Transverse colon (tissue), 4 donors: ENCODE measurements at regions not wholly inside any gene's neighbourhood (a gene's known extent, or its start where the extent isn't known, plus 50 kb on each side); places are given as distances from the start of the nearest gene placed in this dataset.

ENCODE experiments used
- DNase-seq: peaks from one replicate; pipeline ENCODE4 v3.0.0-alpha.2; 2019
- H3K27ac ChIP-seq, 4 donors: fragments of 200-600 bp; sonication (generic); 2 replicates each; pipeline ENCODE4 v1.5.1; 2016 to 2018; ENCODE audit warnings: inconsistent platforms in 4 of 4
- H3K27me3 ChIP-seq: fragments of 200-600 bp; sonication (generic); 2 replicates; pipeline ENCODE4 v1.5.1; 2017; ENCODE audit warnings: inconsistent platforms
- H3K36me3 ChIP-seq, 4 donors: fragments of 200-600 bp; sonication (generic); 2 replicates each; pipeline ENCODE4 v1.5.1; 2017 to 2019; ENCODE audit warnings: inconsistent platforms in 4 of 4
- H3K4me1 ChIP-seq, 4 donors: fragments of 200-600 bp; sonication (generic); 2 replicates each; pipeline ENCODE4 v1.5.1; 2017 to 2020; ENCODE audit warnings: inconsistent platforms in 4 of 4
- H3K4me3 ChIP-seq, 4 donors: fragments of 200-600 bp; sonication (generic); 1 replicate in 1 of 4; 2 replicates in 3 of 4; pipeline versions ENCODE4 v1.5.1 to v1.6.1; 2017 to 2019; ENCODE audit warnings: inconsistent platforms in 4 of 4
- H3K9me3 ChIP-seq, 2 donors: fragments of 200-600 bp; sonication (generic); 2 replicates each; pipeline ENCODE4 v1.5.1; 2017 to 2019; ENCODE audit warnings: inconsistent platforms in 2 of 2
- EP300 ChIP-seq: sonication (generic); formaldehyde crosslinking; IDR thresholded peaks from one replicate; pipeline ENCODE4 v1.6.1; 2017; ENCODE audit warnings: antibody characterized with exemption, low read depth
- POLR2A ChIP-seq: fragments of 450-650 bp; IDR thresholded peaks from one replicate; pipeline ENCODE4 v1.6.1; 2016; ENCODE audit warnings: antibody characterized with exemption, mild to moderate bottlenecking, moderate library complexity
- POLR2AphosphoS5 ChIP-seq, 3 donors: sonication (generic); formaldehyde crosslinking; IDR thresholded peaks; one replicate each; pipeline ENCODE4 v1.6.1; 2016; ENCODE audit warnings: antibody characterized with exemption in 3 of 3
- WGBS, 2 donors: methylation state at CpG; one replicate each; pipeline ENCODE4 v1.1.5; 2018; ENCODE audit warnings: low coverage in 1 of 2; 5-methylcytosine and 5-hydroxymethylcytosine counted together
- in situ Hi-C, 4 donors: fragments of 200-750 bp; cut with MboI; loops; one replicate each; pipeline versions ENCODE4 v1.15.0 to v1.15.1; 2017; ENCODE audit warnings: low sequenced_read_pairs in 3 of 4, low pct_ligation_motif_present in 1 of 4, low pct_unique_long_range_greater_than_20kb in 1 of 4
- intact Hi-C: fragments of 100-400 bp; cut with DNase I; formaldehyde crosslinking; loops from one replicate; pipeline ENCODE4 v1.15.1; 2023; ENCODE audit warnings: low total_unique reads
- TF ChIP-seq, protein P1 (sequence below), 5 experiments: fragments of 200-600 bp in 3 of 5; fragments of 450-650 bp in 2 of 5; sonication (generic) in 3 of 5; IDR thresholded peaks; 1 replicate in 2 of 5; 2 replicates in 3 of 5; pipeline ENCODE4 v1.5.1; 2016 to 2017; ENCODE audit warnings: antibody characterized with exemption in 5 of 5, inconsistent platforms in 3 of 5, mild to moderate bottlenecking in 2 of 5, moderate library complexity in 1 of 5

DNA sequence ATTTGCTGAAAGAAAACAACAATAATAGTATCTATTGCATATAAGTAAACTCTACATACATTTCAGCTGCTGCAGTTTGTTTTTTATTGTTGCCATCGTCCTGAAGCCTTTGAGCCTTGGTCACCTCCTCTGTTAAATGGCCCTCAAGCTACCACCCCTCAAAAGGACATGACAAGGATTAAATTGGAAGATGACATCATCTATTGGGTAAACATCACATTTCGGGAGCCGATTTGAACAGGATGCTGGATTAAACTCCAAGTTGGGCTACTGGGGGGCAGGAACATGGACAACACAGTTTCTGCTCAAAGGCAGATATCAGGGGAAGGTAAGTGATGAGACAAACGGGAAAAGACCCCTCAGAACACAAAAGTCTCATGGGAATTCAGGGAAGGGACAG is 92.3 kb upstream of the ATP2B2 start:
- TF ChIP-seq, protein P1, sequence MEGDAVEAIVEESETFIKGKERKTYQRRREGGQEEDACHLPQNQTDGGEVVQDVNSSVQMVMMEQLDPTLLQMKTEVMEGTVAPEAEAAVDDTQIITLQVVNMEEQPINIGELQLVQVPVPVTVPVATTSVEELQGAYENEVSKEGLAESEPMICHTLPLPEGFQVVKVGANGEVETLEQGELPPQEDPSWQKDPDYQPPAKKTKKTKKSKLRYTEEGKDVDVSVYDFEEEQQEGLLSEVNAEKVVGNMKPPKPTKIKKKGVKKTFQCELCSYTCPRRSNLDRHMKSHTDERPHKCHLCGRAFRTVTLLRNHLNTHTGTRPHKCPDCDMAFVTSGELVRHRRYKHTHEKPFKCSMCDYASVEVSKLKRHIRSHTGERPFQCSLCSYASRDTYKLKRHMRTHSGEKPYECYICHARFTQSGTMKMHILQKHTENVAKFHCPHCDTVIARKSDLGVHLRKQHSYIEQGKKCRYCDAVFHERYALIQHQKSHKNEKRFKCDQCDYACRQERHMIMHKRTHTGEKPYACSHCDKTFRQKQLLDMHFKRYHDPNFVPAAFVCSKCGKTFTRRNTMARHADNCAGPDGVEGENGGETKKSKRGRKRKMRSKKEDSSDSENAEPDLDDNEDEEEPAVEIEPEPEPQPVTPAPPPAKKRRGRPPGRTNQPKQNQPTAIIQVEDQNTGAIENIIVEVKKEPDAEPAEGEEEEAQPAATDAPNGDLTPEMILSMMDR (IDR thresholded peaks at IDR 0.05) = no peak
- no peak for TF ChIP-seq POLR2A
- TF ChIP-seq EP300 = no peak
- no peak for TF ChIP-seq POLR2AphosphoS5 (IDR thresholded peaks at IDR 0.05)
- Histone ChIP-seq H3K27me3 (no peaks in the 10 kb centered on the region), H3K36me3 (no peaks in the 10 kb centered on the region), H3K9me3 (no peaks in the 10 kb centered on the region), H3K4me3 (no peak overlapping the region), H3K27ac (no peak overlapping the region), H3K4me1 (no peaks in the 10 kb centered on the region)
- in situ Hi-C loops (no loop called here), intact Hi-C loops (no loop called here)
- 51 to 56% methylated on average over 4 of the region's 4 CpGs for WGBS, 2 donors
- no peak for DNase-seq

DNA sequence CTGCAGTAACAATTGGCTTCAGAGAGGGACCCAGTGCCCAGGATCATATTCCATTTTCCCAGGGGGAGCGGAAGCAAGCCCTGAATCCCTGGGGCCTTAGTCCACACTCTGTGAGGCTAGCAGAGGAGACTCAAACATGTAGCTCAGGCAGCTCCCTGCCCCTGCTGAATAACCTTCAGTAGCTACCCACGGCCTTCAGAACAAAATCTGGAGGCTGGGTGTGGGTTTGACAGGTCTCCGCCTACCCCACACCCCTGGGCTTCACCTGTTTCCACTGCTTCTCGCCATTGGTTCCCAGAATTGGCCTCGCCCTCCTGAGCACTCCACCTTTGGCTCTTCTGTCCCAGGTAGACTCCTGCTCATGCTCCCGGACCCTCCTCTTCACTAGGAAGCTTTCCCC is 93.6 kb upstream of the ATP2B2 start:
- no peak for DNase-seq
- H3K27me3 ChIP-seq = no peaks in the 10 kb centered on the region
- in situ Hi-C loops (no loop called here), intact Hi-C loops (no loop called here)
- WGBS, 2 donors = 20 to 58% methylated on average over 2 to 6 of the region's 6 CpGs
- H3K4me1 ChIP-seq = no peaks in the 10 kb centered on the region
- no peak overlapping the region for H3K27ac ChIP-seq
- no peaks in the 10 kb centered on the region for H3K36me3 ChIP-seq
- H3K9me3 ChIP-seq = no peaks in the 10 kb centered on the region
- TF ChIP-seq, protein P1 (IDR thresholded peaks at IDR 0.05) = no peak
- TF ChIP-seq POLR2A = no peak
- TF ChIP-seq EP300 = no peak
- no peak for TF ChIP-seq POLR2AphosphoS5 (IDR thresholded peaks at IDR 0.05)
- H3K4me3 ChIP-seq = no peak overlapping the region

DNA sequence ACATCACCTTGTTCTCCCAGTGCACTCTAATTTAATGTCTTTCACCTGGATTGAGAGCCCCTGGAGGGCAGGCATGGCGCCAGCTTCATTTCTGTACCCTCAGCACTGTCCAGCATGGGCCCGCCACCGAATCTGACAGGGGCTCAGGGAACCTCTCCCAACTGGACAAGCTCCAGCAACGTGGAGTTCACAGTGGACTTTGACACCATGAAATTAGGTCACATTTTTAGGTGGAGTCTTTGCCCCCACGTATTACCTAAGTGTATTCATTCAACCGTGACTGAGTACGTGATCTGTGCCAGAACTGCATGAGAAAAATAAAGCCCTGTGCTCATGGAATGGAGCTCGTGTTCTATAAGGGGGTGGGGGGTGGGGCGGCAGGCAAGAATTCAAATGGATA is 94.1 kb upstream of the ATP2B2 start:
- intact Hi-C loops = no loop called here
- TF ChIP-seq EP300 (no peak), POLR2A (no peak), POLR2AphosphoS5 (IDR thresholded peaks at IDR 0.05) (no peak)
- TF ChIP-seq, protein P1 (IDR thresholded peaks at IDR 0.05) = no peak
- in situ Hi-C loops = no loop called here

DNA sequence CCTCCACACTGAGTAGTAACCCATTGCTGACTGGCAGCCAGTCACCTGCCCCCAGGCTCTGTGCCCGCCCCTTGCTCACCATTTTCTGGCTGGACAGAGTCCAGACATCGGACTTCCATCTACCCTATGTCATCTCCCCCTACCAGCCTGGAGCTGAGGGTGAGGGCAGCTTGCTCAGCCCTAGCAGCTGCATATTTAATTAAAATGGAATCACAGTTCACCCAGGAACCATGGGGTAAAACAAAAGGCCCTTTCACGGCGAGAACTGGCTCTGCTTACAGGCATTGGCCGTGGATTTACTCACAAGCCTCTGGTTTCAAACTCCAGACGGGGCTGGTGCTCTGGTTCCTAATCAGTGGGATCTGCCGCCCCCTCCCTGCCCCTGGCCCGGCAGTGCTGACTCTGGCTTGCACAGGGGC is 94.9 kb upstream of the ATP2B2 start:
- H3K27me3 ChIP-seq = no peaks in the 10 kb centered on the region
- TF ChIP-seq, protein P1 (IDR thresholded peaks at IDR 0.05) = no peak
- TF ChIP-seq POLR2AphosphoS5 (IDR thresholded peaks at IDR 0.05) (no peak), EP300 (no peak), POLR2A (no peak)
- H3K9me3 ChIP-seq = no peaks in the 10 kb centered on the region
- 35% methylated on average over 8 of the region's 8 CpGs; no CpG with 5 or more reads in 1 of the 2 donors for WGBS, 2 donors
- no peaks in the 10 kb centered on the region for H3K36me3 ChIP-seq
- no peak overlapping the region for H3K27ac ChIP-seq
- no peak for DNase-seq
- no peak overlapping the region for H3K4me3 ChIP-seq
- in situ Hi-C loops = no loop called here
- intact Hi-C loops = no loop called here
- no peaks in the 10 kb centered on the region for H3K4me1 ChIP-seq

More for the DNA sequence above, 94.1 kb upstream of the ATP2B2 start:
- H3K27me3 ChIP-seq = no peaks in the 10 kb centered on the region
- DNase-seq = no peak
- no peaks in the 10 kb centered on the region for H3K9me3 ChIP-seq
- H3K36me3 ChIP-seq = no peaks in the 10 kb centered on the region
- 67% methylated on average over 9 of the region's 9 CpGs; no CpG with 5 or more reads in 1 of the 2 donors for WGBS, 2 donors
- H3K4me3 ChIP-seq = no peak overlapping the region
- no peaks in the 10 kb centered on the region for H3K4me1 ChIP-seq
- H3K27ac ChIP-seq = no peak overlapping the region
